NK-92 treated with Interleukin-12 subunit alpha and Interleukin-12 subunit beta, amount 100 ng/mL, for 24 hours (cell line): ENCODE measurements at regions not wholly inside any gene's neighbourhood (a gene's known extent, or its start where the extent isn't known, plus 50 kb on each side); places are given as distances from the start of the nearest gene placed in this dataset.
"Not testable (repeated sequence)": the region's sequence is repeated elsewhere in the genome, so short reads cannot be mapped to it uniquely, and the experiment has no call there.

Source experiments
- DNase-seq: peaks from one replicate; lab custom pipeline; 2025; lab: John Stamatoyannopoulos, UW

DNA sequence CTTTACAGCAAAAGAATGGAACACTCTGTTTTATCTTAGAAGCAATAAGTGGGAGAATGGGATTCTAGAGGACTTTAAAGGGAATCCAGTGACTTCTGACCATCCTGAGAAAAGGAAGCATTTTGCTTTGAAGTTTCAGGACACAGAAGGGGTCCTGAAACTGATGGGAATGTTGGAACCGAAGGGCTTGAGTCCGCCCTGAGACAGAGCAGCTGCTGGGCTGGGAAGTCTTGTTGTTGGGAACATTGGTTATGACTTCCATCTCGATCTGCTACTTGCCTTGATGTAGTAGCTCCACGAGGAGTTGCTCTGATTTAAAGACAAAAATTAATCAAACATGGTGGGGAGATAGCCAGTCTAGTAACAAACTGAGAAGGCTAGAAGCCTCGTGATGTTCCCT, 177.6 kb downstream of the JCAD start:
- no peak for DNase-seq

DNA sequence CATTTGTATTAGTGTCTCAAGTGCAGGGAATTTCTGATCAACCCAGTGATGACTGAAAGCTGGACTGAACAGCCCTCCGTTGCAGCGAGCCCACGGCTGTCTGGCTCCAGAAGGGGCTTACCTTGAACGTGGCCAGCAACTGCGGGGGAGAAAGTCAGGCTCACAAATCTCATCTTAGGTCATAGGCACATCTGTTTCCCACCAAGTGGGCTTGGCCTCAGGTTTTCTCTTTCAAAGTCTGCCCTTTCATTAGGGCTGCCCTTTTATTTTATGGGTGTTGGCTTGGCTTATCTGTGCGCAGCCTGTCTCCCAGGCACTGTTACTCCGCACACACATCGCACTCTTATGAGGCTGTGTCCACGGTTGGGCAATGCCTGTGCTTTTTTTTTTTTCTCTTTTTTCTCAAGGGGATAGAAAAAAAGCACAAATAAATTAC, 178.0 kb downstream of the JCAD start:
- DNase-seq = no peak

DNA sequence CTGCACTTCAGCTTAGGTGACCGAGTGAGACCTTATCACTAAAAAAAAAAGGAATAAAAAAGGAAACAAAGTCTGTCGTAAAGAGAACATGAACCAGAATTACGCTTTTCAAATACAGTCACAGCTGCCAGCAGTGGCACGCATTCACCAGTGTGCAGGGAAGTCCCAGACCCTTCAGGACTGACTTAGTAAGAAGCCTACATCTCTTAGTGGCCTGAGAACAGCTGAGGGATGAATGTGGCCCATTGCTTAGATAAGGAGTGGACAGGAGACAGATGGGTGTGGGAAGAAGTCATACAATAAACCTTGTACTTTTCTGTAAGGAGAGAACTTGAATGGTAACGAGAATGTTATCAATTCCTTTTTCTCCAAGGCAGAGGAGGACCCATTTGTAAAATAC, 178.5 kb downstream of the JCAD start:
- no peak for DNase-seq

DNA sequence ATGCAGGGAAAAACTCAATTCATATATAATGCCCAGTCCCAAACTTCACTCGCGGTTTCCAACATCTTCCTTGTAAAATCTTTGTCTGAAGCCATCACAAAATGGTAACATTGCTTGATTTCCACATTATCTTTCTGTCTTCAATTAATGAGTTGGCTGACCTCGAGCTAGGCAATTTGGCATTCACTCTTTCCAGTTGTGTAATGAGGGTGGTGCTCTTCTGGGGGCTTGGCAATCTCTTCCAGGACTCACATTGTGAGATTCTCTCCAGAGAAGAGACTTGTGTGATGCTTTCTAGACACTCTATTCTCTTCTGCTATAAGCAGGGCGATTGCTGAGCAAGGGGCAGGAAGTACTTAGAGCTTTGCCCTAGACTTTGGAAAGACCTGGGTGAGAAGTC, 179.5 kb downstream of the JCAD start:
- no peak for DNase-seq

DNA sequence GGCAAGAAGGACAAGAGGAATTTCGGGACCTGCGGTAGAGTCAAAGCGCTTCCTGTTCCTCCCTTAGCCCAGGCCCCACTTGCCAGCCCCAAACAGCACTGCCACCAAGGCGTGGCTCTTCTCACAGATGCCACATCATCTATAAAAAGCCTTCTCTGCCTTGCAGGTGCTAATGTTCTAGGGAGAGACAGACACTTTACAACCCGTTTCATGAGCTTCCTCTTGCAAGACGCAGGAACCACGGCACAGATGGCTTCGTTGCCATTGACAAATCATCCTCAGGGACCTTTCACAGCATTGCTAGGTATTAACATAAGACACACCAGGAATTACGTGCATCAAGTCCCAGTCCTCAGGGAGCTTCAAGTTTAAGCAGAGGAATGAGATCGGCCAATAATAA, 180.9 kb downstream of the JCAD start:
- no peak for DNase-seq

DNA sequence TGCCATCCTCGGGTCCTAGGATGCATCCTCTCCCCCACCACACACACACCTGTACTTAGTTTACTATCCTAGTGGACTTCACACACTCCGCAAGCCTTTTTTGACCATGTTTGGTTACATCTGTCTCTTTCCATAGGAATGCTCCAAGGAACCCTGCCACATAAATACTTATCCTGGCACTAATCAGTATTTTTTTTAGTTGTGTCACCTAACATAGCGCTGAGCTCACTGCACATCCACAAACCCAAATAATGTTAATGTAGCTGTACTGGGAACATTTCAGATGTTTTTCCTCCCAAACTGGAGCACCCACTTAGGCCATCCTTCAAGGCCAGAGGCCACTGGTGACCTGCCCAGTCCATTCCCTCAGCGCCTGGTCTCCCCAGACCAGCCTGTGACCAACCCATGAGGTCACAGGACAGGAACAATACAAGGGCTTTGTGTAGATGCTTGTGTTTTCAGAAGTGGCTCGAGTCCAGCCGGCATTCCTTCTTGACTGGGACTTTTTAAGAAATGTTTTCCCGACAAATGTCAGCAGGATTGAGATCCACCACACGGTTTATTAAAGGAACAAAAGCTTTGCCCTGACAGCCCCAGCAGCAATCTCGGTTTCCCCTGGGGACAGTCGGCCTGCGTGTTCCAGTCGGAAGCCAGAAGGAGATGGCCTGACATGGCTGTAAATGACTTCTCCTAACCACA, 181.4 kb downstream of the JCAD start:
- no peak for DNase-seq

DNA sequence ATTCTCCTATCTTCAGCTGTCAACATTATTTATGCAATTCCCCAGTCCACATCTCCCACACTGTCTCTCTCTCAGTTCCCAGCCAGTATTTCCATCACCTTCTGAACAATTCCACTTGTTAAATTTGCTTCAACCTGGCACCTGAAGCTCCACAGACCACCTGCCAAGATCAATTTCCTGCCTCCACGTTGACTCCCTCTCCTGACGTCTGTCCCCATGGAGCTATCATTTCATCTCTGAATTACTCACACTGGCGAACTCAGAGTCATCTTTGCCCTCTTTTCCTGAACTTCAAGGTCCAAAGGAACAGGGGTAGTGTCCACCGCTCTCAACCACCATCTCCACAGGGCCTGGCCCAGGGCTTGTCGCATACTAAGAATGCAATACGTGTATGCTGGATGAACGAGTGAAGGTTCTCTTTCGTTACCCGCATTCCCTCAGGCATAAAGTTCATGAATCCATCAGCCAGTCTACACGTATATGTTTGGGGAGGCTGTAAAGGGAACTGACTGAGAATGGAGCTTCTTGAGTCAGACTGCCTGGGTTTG, 183.3 kb downstream of the JCAD start:
- DNase-seq = no peak

DNA sequence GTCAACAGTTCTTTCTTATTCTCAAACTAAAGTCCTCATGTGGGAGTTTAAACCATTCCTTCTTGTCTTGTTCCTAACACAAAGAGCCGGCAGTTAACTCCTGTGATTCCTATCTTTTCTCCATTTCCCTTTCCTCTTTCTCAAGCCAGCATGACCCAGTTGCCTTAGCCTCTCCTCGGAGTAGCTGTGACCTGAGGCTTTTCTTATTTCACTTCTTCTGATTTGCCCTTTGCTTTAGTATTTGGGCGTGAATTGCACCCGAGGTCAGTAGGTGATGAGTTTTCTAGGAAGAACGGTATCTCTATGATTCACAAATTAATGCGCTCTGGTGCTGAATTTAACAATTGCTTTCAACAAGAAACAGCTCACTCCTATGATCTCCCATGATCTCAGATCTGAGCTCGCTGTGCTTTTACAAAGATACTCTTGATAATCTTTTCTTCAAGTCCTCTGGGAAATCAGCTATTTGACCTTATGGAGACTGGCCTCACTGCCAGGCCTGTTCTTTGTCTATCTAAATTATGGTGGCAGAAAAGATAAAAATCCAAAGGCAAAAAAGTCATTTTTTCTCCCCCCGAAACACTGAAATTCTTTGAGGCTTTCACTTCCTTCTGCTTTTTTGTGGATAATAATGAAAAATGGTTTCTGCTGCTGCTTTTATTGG, 184.6 kb downstream of the JCAD start:
- DNase-seq = no peak

DNA sequence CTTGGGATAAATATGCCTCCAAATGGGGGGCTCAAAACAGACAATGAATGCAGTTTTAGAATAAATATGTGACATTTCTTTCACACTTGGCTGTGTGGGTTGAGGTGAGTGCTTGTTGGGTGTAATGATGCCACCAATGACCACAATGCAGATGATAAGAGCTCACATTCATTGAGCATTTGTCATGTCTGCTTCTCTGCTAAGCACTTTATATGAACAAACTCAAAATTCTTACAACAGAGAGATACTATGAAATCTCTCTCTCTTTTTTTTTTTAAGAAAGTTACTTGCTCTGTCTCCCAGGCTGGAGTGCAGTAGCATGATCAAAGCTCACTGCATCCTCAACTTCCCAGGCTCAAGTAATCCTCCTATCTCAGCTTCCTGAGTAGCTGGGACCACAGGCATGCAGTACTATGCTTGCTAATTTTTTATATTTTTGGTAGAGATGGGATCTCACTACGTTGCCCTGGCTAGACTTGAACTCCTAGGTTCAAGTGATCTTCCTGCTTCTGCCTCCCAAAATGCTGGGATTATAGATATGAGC, 185.4 kb downstream of the JCAD start:
- no peak for DNase-seq

DNA sequence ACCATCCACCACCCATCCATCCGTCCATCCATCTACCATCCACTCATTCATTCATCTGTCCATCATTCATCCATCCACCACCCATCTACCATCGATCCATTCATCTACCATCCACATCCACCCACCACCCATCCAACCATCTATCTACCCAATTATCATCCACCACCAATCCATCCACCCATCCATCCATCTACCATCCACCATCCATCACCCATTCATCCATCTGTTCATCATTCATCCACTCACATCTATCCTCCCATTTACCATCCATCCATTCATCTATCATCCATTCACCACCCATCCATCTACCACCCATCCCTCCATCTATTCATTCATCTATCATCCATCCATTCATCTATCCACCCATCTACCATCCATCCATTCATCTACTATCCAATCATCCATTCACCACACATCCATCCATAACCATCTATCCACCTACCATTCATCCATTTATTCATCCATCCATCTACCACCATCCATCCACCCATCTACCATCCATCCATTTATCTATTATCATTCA, 188.8 kb downstream of the JCAD start:
- no peak for DNase-seq

DNA sequence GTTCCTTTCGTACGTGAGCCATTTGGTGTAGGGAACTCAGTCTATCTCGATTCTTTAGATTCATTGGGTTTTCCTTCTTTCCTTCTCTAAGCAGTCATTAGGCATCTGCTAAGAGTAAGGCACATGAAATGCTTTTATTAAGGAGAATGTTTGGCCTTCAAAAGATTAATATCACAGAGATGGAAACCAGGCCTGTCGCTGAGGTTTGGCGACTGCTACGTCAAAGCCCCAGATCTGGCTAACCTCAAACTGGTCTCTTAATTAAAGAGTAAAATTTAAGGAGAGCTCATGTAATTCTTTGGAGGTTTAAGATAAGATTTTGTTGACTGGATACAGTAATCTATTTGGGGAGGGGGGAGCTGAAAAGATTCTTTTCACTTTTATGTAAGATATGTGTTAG, 189.8 kb downstream of the JCAD start:
- DNase-seq = no peak

DNA sequence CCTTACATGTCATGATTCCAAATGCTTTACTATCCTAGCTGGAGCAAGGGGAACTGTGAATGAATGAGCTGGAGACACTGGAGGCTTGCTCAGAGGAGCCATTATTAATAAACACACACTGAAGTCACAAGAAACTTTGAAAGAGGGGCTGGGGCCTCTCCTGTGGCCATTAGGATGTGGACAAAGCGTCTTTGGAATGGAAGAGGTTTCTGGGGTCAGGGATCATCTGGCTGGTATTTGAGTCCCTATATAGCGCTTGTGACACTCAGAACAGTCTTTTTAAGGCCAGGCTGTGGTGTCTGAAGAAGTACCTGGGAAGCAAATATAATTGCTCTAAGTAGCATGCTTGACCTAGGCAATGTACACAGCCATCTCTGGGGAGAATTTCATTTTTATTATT, 193.0 kb downstream of the JCAD start:
- DNase-seq = no peak

DNA sequence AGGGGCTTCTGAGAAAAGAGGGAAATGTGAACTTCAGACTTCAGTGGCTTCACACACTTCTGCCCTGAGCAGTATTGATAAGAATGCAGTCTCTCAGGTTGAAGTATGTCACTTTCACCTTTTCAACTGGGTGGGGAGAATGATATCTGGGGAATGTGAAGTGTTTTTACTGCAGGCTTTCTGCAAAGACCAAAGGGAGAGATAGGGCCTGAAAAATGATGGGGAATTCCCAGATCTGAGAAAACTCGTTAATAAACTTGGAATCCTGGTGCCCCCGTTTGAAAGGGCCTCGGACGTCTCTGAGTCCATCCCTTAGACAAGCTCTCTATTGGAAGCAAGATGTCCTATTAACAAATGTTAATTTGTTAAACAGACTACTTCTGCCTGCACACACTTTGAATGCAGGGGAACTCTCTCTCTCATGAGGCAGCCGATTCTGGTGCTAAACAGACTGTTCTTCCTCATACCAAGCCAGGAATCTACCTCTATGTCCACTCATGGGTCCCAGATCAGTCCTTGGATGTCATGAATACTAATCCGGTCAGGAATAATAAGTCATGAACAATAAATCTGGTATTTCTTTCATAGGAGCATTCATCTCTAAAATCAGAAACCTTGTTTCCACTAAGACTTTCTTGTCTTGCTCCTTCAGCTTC, 193.6 kb downstream of the JCAD start:
- DNase-seq = no peak

DNA sequence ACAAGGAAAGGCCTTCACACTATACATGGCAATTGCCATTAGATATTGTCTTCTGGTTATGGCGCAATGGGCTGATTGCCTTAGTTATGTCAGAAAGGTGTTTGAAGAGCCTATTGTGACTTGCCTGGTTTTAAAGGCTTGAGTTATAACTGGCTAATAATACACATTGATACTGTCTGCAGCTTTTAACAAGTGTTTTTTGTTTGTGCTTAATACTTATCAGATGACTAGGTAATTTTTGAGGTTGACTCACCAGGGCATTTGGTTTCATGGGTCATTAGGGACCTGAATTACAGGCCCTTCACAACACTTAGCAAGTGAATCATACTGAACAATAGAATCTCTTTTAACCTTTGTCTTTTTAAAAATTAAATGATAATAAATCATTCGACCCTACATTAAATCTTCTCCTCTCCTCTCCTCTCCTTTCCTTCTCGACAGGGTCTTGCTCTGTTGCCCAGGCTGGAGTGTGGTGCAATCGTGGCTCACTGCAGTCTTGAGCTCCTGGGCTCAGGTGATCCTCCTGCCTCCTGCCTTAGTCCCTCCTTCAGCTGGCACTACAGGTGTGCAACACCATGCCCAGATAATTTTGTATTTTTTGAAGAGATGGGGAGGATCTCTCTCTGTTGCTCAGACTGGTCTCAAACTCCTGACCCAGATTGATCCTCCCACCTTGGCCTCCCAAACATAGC, 196.3 kb downstream of the JCAD start:
- no peak for DNase-seq

DNA sequence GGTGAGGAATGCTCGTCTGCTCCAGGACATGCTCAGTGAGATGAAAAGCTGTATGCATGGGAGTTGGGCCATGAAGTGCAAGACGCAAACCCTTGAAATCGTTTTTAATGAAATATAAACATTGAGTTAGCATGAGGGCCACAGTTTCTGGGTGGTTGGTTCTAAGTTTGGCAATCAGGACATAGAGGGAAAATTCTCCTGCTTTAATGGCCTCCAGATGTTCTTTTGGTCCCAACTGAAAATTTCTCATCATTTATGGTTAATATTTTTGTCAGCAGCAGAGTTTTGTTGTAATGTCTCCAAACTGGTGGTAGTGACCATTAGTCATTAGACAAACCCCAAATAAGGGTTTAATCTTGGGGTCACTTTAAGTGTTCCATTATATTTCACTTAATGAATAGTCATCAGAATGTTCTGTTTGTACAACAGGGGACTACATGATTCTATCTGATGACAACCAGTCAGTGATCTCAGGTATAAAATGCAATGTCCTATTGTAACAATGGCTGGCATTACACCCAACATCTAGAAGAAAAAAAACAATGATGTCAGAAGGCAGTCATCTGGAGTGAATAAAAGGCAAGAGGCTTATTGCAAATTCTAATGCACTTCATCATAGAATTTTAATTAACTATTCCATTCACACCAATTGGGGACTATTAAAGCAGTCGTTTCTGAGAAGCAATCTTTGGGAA, 197.4 kb downstream of the JCAD start:
- DNase-seq = no peak

DNA sequence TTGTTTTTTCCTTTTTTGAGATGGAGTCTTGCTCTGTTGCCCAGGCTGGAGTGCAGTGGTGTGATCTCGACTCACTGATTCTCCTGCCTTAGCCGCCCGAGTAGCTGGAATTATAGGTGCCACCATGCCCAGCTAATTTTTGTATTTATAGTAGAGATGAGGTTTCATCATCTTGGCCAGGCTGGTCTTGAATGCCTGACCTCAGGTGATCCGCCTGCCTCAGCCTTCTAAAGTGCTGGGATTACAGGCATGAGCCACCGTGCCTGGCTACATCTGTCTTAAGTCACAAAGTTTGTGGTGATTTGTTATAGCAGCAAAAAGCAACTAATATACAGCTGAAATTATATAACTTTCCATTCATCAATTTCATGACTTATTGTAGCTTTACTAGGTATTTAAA, 198.2 kb downstream of the JCAD start:
- DNase-seq = not testable (repeated sequence)

DNA sequence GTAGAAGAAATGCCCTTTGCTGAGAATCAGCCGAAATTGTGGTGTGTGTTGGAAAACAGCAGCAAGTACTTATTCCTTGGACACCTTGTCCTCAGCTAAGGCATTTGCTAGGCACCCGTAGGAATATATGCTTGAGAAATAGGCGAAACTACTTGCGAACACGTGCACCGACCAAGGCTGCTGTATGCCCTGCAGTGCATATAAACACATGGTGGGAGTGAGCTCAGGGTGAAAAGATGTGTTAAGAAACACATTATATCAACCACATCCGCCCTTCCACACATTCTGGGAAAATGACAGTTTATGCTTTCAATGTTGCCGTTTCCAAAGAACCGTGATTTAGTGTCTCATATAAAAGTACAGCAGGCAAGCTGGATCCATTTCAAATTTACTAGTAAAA, 199.2 kb downstream of the JCAD start:
- DNase-seq = no peak

DNA sequence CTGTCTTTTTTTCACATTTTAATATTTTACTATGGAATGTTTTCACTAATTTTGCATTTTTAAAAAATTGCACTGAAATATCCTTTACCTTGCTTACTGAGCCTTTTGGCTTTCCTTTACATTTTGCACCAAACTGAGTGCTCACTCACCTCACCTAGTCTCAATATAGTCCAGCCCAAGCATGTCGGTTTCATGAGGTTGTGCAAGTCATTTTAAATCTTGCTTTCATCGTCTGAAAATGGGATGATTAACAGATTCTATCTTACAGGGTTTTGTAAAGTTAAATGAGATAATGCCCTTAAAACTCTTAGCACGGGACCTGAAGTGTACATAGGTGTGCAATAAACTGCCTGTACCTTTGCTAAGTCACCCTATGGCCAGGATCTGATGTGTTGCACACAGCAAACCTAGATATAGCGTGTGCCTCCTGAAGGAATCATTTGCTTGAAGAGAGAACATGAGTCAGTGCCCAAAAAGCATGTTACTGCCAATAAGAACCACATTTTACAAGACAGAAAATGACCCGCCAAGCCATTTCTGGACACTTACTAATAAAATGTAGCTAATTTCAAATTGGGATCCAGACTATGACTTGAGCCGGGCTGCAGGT, 199.8 kb downstream of the JCAD start:
- no peak for DNase-seq

DNA sequence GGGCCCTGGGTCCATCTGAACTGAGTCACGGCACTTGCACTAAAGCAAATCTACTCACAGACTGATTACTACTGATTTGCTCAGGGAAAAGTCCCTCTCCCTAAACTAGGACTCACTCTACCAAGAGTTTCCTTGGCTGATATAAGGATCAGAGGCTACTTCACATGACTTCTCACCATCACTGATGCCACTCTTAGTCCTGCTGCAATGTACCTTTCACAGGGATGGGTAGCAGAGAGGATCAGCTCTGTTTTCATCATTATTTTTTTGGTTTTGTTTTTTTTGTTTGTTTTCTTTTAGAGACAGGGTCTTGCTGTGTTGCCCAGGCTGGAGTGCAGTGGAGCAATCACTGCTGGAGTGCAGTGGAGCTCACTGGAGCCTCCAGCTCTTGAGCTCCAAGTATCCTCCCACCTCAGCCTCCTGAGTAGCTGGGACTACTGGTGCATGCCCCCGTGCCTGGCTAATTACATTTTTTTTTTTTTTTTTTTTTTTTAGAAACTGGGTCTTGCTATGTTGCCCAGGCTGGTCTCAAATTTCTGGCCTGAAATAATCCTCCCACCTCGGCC, 200.6 kb downstream of the JCAD start:
- DNase-seq = no peak

DNA sequence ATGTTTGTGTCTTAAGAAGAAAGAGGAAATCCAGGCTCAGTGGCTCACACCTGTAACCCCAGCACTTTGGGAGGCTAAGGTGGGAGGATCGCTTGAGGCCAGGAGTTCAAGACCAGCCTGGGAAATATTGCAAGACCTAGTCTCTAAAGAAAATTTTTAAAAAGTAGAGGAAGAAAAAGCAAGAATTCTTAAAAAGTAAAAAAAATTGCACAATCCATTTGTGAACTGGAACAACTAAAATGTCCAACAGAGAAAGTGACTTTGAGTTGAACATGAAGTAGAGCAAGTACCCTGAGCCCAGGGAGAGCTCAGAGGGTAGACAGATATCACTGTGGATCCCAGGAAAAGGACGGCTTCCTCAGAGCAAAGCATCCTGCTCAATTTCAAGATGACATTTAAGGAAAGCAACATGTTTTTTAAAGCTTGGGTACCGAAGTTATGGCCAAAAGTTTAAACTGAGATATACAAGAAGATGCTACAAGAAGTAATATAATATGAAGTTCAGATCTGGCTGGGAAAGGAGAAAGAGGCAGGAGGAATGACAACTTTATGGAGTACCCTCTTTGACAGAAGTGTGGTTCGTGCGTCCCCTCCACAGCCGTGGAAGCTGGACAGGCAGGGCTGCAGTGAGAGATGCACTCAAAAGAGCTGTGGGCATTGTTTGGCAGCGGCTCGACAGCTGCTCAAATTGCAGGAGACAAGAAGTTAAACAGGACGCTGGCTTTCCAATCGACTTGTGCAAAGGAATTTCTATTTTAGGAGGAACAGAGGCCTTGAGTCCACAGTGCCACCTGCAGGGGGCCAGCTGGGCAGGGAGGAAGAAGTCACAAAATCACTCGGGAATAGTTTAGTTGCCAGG, 201.3 kb downstream of the JCAD start:
- no peak for DNase-seq
